ENCODE measurements at regions not wholly inside any gene's neighbourhood (a gene's known extent, or its start where the extent isn't known, plus 50 kb on each side); places are given as distances from the start of the nearest gene placed in this dataset.

GRCh38 chr5:74543162-74543995 lies 97.1 kb downstream of the ENC1 start:
- no peak for TF ChIP-seq POLR2A (IDR thresholded peaks at IDR 0.05)
- TF ChIP-seq CTCF (IDR thresholded peaks at IDR 0.05): no peak
- no peak for TF ChIP-seq EP300 (IDR thresholded peaks at IDR 0.05)

All from ovary (tissue), 3 donors.